Suppressor macrophage treated with lipopolysaccharide for 4 hours (primary cell): ENCODE measurements at regions not wholly inside any gene's neighbourhood (a gene's known extent, or its start where the extent isn't known, plus 50 kb on each side); places are given as distances from the start of the nearest gene placed in this dataset.

Experiments
- DNase-seq: peaks from one replicate; pipeline ENCODE4 v3.0.0-alpha.2; 2020

DNA sequence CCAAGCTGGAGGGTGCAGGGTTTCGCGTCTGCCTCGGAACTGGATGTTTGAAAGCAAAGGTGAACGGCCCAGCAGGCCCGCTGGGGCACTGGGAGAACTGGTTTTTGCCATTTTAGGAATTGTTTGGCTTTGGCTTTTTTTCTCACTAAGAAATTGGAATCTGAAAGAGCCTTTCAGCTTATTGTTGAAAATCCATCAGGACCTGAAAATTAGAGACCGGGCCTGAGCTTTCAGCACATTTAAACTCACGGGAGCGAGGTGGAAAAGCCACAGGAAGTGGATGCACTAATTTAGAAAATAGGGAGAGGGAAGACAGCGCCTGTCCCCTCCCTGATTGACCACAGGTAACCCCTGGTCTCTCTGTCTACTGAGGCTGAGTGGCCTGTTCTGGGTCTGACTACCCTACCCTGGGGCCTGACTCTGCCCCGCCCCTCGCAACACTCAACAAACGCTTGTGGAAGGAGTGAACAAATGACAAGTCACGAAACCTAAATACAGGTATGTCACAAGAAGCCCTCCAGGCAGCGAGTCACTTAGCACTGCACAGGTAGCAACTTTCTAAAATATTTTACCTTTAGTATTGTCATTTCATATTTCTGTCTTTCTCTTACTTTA lies 100.3 kb upstream of the MBOAT2 start:
- DNase-seq = no peak

- no peak for DNase-seq
These were observed 99.6 kb upstream of the MBOAT2 start for GRCh38 chr2:9102861-9103662.

DNA sequence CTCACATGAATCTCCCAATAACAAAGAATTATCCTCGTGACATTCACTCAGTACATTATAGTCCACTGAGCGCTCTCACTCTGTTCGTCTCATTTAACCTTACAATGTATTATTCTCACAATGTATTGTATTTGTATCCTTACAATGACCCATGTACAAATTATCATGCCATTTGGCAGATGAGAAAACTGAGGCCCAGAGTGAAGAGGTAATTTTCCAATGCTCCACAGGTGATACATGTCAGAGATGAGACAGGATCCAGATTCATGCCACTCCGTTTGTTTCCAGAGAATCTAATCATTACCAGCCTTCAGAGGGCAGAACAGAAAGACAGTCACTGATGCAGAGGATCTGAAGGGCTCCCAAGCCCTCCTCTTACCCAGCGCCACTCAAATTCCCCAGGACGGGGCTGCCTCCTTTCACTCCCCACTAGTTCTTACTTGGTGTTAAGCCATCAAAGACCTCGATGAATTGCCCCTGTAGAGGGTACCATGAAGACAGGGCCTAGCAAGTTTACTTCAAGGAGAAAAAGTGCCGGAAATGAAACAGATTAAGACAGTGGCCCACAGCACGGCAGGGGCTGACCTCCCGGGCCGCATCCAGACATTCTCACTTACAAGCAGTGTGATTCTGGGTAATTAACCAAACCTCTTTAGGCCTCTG lies 98.4 kb upstream of the MBOAT2 start:
- DNase-seq = no peak

- no peak for DNase-seq
These were observed 96.8 kb upstream of the MBOAT2 start for GRCh38 chr2:9100080-9100876.

DNA sequence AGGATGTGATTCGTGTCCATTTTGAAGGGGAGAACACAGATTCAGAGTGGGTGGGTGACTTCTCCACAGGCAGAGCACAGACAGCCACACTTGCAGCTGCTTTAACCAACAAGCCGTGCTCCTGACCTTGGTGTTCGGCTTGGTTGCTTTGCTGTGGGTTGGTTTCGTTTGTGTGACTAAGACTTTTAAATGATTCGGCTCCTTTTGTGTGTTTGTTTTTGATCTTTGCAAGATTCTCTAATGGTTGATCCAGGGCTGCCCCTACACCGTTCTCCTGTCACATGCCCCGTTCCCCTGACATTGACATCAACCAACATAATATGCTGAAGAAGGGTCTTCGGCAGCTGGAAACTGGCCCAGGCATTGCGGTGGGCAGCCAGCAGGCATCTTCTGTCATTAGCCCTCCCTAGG lies 95.9 kb upstream of the MBOAT2 start:
- DNase-seq = peak; percentile 25

DNA sequence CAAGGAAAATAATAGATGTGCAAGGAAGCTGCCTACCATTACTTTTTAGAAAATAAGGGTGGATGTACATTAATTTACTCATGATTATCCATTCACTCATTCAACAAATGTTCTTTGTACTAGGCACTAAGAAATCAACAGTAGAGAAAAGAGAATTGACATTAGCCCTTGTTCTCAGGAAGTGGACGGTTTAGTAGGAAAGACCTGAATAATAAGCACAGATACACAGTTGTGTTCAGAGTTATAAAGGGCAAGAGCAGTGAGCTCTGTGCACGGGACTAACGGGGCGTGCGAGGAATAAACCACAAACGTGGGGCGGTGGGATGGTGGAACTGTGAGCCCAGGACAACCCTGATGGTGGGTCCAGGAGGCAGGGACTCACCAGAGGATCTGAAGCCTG lies 94.4 kb upstream of the MBOAT2 start:
- no peak for DNase-seq

GRCh38 chr2:9097239-9097638 lies 93.8 kb upstream of the MBOAT2 start:
- DNase-seq = no peak

DNA sequence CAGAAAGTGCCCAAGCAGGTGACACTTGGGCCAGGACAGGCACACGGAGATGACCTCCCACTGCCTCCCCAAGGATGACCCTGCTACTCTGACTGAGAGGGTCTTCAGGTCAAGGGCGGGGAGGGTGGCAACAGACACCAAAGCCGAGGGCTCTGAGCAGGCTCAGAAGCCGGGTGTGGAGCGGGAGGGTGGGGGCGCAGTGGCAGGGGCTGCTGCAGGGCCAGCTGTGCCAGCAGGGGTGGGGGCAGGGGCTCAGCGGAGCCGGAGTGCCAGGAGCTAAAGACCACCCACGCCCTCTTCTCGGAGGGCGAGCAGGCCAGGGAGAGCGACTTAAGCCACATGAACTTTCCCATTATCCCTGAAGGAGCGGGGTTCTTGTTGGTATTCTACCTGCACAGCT lies 93.3 kb upstream of the MBOAT2 start:
- no peak for DNase-seq

DNA sequence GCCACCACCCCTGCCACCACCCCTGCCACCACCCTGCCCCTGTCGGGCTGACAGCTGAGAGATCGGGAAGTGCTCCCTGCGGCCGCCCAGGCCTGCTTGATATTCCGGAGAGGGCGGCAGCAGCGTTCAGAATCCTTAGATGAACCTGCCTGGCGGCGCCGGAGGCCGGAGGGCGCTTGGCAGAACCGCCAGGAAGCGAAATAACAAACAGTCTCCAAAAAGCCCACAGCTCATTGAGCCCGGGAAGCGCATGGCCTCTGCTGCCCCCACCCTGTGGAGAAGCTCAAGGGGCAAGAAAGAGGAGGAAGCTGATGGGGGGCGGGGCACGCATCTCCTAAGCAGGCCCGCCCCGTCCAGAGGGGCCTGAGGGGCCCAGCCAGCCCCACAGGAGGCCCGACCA lies 92.2 kb upstream of the MBOAT2 start:
- DNase-seq = peak; percentile 37

GRCh38 chr2:9095226-9095625 lies 91.7 kb upstream of the MBOAT2 start:
- no peak for DNase-seq

DNA sequence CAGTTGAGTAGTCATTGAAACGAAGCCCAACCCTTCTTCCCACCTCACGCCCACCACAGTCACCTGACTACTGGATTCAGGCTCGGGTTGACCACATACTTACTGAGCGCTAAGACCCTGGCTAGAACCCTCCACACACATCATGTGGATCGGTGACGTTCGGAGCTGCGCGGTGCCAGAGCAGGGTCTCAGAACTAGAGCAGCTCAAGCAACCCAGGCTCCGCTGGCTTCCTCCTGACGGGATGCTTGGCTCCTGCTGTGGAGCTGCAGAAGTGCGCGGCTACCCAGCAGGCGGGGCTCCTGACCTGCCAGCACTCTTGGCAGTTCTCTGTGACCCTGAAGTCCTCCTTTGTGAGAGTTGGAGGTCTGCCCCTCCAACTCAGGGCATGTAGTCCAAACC lies 90.6 kb upstream of the MBOAT2 start:
- DNase-seq = no peak

DNA sequence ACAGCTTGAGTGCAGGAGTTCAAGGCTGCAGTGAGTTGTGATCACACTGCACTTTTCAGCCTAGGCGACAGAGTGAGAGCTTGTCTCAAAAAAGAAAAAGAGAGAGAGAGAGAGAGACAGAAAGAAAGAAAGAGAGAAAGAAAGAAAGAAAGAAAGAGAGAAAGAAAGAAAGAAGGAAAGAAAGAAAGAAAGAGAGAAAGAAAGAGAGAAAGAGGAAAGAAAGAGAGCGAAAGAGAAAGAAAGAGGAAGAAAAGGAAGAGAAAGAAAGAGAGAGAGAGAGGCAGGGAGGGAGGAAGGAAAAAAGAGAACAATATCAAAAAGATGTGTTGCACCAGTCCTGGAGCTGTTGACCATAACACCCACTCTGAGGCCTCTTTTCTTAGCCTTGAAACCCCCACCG lies 89.8 kb upstream of the MBOAT2 start:
- DNase-seq = no peak

DNA sequence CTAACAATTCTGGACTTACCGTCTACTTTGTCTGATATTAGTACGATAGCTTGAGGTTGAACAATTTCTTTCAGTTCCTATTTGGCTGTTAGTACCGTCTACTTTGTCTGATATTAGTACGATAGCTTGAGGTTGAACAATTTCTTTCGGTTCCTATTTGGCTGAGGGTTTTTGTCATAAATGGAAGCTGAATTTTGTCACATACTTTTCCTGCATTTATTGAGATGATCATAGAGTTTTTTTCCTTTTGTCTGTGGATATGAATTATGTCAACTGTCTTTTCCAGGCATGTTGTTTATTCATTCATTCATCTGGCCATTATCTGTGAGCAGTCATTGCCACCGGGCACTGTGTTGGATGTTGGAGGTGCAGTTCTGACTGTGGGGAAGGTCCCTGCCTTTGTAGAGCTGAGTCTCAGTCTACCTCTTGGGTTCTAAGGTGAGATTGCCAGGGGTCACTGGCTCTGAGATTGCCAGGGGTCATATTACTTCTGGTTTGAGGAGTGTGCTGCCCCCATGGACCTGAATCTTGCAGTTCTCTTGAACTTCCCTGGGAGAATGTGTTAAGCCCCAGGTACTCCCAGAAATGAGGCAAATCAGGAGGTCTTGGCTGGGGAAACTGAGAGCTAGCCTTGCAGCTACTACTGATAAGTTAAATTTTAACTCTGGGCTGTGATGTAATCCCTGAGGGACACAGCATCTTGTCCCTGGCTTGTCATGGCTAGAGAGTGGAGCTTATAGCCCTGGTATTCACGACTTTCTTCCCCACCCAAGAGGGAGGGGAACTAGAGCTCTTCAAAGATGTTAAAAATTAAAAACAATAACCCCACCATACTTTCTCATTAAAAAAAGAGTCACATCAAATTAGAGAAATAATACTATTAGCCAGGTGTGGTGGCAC lies 89.1 kb upstream of the MBOAT2 start:
- peak; percentile 39 for DNase-seq

GRCh38 chr2:9091811-9092210 lies 88.3 kb upstream of the MBOAT2 start:
- DNase-seq = no peak

GRCh38 chr2:9089831-9090230 lies 86.3 kb upstream of the MBOAT2 start:
- no peak for DNase-seq

DNA sequence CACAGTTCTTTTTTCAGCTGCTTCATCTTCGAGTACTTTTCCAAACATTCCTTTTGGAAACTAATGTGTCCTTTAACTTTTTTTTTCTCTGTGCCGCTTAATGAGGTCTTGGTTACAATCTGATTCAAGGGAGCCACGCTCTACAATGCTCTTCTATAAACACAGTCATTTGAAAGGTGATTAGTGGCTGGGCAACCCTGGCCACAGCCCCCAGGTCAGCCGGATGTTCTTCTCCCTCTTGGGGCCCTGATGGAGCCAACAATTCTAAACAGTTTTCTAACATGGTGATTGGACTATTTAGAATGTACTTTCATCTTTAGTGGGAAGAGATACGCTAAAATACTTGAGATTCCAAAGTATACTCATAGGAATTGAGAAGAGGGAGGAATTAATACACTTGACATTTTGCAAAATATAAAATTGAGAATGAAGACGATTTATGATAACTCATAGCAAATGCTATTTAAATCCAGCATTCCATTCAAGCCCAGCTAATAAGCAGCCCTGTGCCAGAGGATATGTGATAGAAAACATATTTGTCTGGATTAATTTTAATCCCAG lies 83.7 kb upstream of the MBOAT2 start:
- no peak for DNase-seq

GRCh38 chr2:9086465-9086864 lies 83.0 kb upstream of the MBOAT2 start:
- no peak for DNase-seq

DNA sequence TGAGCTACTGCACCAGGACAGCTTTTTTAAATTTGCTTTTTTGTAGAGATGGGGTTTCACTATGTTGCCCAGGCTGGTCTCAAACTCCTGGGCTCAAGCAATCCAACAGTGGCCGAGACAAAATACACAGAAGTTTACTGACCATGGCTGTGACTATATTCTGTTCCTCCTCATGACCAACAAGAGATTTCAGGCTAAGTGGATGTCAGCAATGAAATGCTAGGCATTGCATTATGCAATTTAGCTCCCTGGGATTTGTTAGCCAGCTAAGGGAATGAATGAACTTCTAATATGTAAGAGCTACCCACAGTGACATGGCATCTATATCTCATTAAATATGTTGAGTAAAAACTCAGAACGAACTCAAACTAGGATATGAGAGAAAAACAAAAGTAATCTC lies 81.9 kb upstream of the MBOAT2 start:
- DNase-seq = no peak

- DNase-seq = no peak
These were observed 79.8 kb upstream of the MBOAT2 start for GRCh38 chr2:9083287-9083686.

DNA sequence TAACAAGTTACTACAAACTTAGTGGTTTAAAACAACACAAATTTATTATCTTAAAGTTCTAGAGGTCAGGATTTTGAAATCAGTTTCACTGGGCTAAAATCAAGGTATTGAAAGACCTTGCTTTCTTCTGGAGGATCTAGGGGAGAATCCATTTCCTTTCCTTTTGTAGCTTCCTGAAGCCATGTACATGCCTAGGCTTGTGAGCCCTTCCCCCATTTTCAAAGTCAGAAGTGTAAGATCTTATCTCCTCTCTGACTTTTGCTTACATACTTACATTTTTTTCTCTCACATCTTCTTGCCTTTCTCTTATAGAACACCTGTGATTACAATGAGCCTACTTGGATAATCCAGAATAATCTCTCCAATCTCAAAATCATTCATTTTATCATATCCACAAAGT lies 78.7 kb upstream of the MBOAT2 start:
- no peak for DNase-seq

GRCh38 chr2:9081750-9082149 lies 78.3 kb upstream of the MBOAT2 start:
- DNase-seq = no peak

GRCh38 chr2:9078405-9078804 lies 74.9 kb upstream of the MBOAT2 start:
- DNase-seq = no peak
